ENCODE measurements at regions not wholly inside any gene's neighbourhood (a gene's known extent, or its start where the extent isn't known, plus 50 kb on each side); places are given as distances from the start of the nearest gene placed in this dataset.

- DNase-seq (ENCODE audit: low read depth), result no peak
These were observed 154.7 kb downstream of the KTN1 start for GRCh38 chr14:55734731-55735130.

- no peak for DNase-seq (ENCODE audit: low read depth)
These were observed 160.1 kb downstream of the KTN1 start for GRCh38 chr14:55739967-55740648.

- DNase-seq (ENCODE audit: low read depth), result no peak
These were observed 160.6 kb downstream of the KTN1 start for GRCh38 chr14:55740649-55740989.

- DNase-seq (ENCODE audit: low read depth), result no peak
These were observed 161.2 kb downstream of the KTN1 start for GRCh38 chr14:55741240-55741639.

- no peak for DNase-seq (ENCODE audit: low read depth)
These were observed 163.5 kb downstream of the KTN1 start for GRCh38 chr14:55743551-55743950.

- DNase-seq (ENCODE audit: low read depth), result no peak
These were observed 164.3 kb downstream of the KTN1 start for GRCh38 chr14:55744321-55744720.

GRCh38 chr14:55745906-55746305, 165.9 kb downstream of the KTN1 start:
- no peak for DNase-seq (ENCODE audit: low read depth)

GRCh38 chr14:55746558-55746957, 166.6 kb downstream of the KTN1 start:
- DNase-seq (ENCODE audit: low read depth), result no peak

GRCh38 chr14:55747186-55747585, 167.2 kb downstream of the KTN1 start:
- no peak for DNase-seq (ENCODE audit: low read depth)

GRCh38 chr14:55749201-55749812, 169.3 kb downstream of the KTN1 start:
- no peak for DNase-seq (ENCODE audit: low read depth)

GRCh38 chr14:55749946-55750345, 169.9 kb downstream of the KTN1 start:
- DNase-seq (ENCODE audit: low read depth), result no peak

GRCh38 chr14:55752580-55753390, 172.8 kb downstream of the KTN1 start:
- DNase-seq (ENCODE audit: low read depth), result no peak

GRCh38 chr14:55754471-55754870, 174.5 kb downstream of the KTN1 start:
- DNase-seq (ENCODE audit: low read depth), result no peak

GRCh38 chr14:55754871-55755270, 174.9 kb downstream of the KTN1 start:
- DNase-seq (ENCODE audit: low read depth), result no peak

GRCh38 chr14:55756078-55756477, 176.1 kb downstream of the KTN1 start:
- no peak for DNase-seq (ENCODE audit: low read depth)

GRCh38 chr14:55756557-55756956, 176.6 kb downstream of the KTN1 start:
- no peak for DNase-seq (ENCODE audit: low read depth)

- no peak for DNase-seq (ENCODE audit: low read depth)
These were observed 178.8 kb downstream of the KTN1 start for GRCh38 chr14:55758796-55759195.

GRCh38 chr14:55760789-55761566, 181.0 kb downstream of the KTN1 start:
- no peak for DNase-seq (ENCODE audit: low read depth)

- DNase-seq (ENCODE audit: low read depth), result no peak
These were observed 181.6 kb downstream of the KTN1 start for GRCh38 chr14:55761651-55762050.

- DNase-seq (ENCODE audit: low read depth), result no peak
These were observed 182.7 kb downstream of the KTN1 start for GRCh38 chr14:55762595-55763232.

- no peak for DNase-seq (ENCODE audit: low read depth)
These were observed 184.8 kb downstream of the KTN1 start for GRCh38 chr14:55764784-55765183.

GRCh38 chr14:55766071-55766470, 186.1 kb downstream of the KTN1 start:
- DNase-seq (ENCODE audit: low read depth), result no peak
